ENCODE measurements at regions not wholly inside any gene's neighbourhood (a gene's known extent, or its start where the extent isn't known, plus 50 kb on each side); places are given as distances from the start of the nearest gene placed in this dataset.

GRCh38 chr9:3151672-3152576 lies 308.0 kb upstream of the PUM3 start:
- TF ChIP-seq SOX6 (IDR thresholded peaks at IDR 0.05) (no peak), TAF1 (IDR thresholded peaks at IDR 0.05; ENCODE audit: control insufficient read depth, extremely low read depth, insufficient read depth, low read length, severe bottlenecking) (no peak), BACH1 (tag; IDR thresholded peaks at IDR 0.05) (no peak), TSHZ1 (CRISPR knock-in tag; IDR thresholded peaks at IDR 0.05) (no peak)
- TF ChIP-seq, protein P1, sequence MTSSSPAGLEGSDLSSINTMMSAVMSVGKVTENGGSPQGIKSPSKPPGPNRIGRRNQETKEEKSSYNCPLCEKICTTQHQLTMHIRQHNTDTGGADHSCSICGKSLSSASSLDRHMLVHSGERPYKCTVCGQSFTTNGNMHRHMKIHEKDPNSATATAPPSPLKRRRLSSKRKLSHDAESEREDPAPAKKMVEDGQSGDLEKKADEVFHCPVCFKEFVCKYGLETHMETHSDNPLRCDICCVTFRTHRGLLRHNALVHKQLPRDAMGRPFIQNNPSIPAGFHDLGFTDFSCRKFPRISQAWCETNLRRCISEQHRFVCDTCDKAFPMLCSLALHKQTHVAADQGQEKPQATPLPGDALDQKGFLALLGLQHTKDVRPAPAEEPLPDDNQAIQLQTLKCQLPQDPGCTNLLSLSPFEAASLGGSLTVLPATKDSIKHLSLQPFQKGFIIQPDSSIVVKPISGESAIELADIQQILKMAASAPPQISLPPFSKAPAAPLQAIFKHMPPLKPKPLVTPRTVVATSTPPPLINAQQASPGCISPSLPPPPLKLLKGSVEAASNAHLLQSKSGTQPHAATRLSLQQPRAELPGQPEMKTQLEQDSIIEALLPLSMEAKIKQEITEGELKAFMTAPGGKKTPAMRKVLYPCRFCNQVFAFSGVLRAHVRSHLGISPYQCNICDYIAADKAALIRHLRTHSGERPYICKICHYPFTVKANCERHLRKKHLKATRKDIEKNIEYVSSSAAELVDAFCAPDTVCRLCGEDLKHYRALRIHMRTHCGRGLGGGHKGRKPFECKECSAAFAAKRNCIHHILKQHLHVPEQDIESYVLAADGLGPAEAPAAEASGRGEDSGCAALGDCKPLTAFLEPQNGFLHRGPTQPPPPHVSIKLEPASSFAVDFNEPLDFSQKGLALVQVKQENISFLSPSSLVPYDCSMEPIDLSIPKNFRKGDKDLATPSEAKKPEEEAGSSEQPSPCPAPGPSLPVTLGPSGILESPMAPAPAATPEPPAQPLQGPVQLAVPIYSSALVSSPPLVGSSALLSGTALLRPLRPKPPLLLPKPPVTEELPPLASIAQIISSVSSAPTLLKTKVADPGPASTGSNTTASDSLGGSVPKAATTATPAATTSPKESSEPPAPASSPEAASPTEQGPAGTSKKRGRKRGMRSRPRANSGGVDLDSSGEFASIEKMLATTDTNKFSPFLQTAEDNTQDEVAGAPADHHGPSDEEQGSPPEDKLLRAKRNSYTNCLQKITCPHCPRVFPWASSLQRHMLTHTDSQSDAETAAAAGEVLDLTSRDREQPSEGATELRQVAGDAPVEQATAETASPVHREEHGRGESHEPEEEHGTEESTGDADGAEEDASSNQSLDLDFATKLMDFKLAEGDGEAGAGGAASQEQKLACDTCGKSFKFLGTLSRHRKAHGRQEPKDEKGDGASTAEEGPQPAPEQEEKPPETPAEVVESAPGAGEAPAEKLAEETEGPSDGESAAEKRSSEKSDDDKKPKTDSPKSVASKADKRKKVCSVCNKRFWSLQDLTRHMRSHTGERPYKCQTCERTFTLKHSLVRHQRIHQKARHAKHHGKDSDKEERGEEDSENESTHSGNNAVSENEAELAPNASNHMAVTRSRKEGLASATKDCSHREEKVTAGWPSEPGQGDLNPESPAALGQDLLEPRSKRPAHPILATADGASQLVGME (CRISPR knock-in tag; IDR thresholded peaks at IDR 0.05) = no peak

All from K562 (cell line).